NCI-H2171 treated with DMSO at 0.1 percent for 48 hours (cell line): ENCODE measurements at regions not wholly inside any gene's neighbourhood (a gene's known extent, or its start where the extent isn't known, plus 50 kb on each side); places are given as distances from the start of the nearest gene placed in this dataset.
"Not testable (repeated sequence)": the region's sequence is repeated elsewhere in the genome, so short reads cannot be mapped to it uniquely, and the experiment has no call there.

Experiments
- DNase-seq: peaks from one replicate; lab custom pipeline; 2025; lab: John Stamatoyannopoulos, UW

GRCh38 chr10:118948786-118949185 is 80.7 kb upstream of the NANOS1 start:
- peak; percentile 26 for DNase-seq

GRCh38 chr10:118950190-118950680 is 79.3 kb upstream of the NANOS1 start:
- DNase-seq, result no peak

GRCh38 chr10:118950997-118951637 is 78.4 kb upstream of the NANOS1 start:
- DNase-seq, result no peak

GRCh38 chr10:118952493-118953295 is 76.8 kb upstream of the NANOS1 start:
- DNase-seq, result no peak

- DNase-seq, result no peak
Measured at GRCh38 chr10:118953598-118954393, 75.7 kb upstream of the NANOS1 start.

- DNase-seq, result no peak
Measured at GRCh38 chr10:118955531-118955930, 74.0 kb upstream of the NANOS1 start.

GRCh38 chr10:118955951-118956801 is 73.3 kb upstream of the NANOS1 start:
- no peak for DNase-seq

GRCh38 chr10:118956802-118957442 is 72.6 kb upstream of the NANOS1 start:
- no peak for DNase-seq

GRCh38 chr10:118957443-118957825 is 72.1 kb upstream of the NANOS1 start:
- no peak for DNase-seq

- DNase-seq, result no peak
Measured at GRCh38 chr10:118957966-118958365, 71.5 kb upstream of the NANOS1 start.

- no peak for DNase-seq
Measured at GRCh38 chr10:118958559-118958958, 71.0 kb upstream of the NANOS1 start.

GRCh38 chr10:118958984-118959925 is 70.3 kb upstream of the NANOS1 start:
- no peak for DNase-seq

- DNase-seq, result no peak
Measured at GRCh38 chr10:118960157-118961090, 69.1 kb upstream of the NANOS1 start.

GRCh38 chr10:118961436-118961835 is 68.1 kb upstream of the NANOS1 start:
- DNase-seq, result no peak

- not testable (repeated sequence) for DNase-seq
Measured at GRCh38 chr10:118962331-118962868, 67.1 kb upstream of the NANOS1 start.

GRCh38 chr10:118963341-118963740 is 66.2 kb upstream of the NANOS1 start:
- no peak for DNase-seq

- no peak for DNase-seq
Measured at GRCh38 chr10:118963933-118964332, 65.6 kb upstream of the NANOS1 start.

GRCh38 chr10:118964476-118964875 is 65.0 kb upstream of the NANOS1 start:
- not testable (repeated sequence) for DNase-seq

- no peak for DNase-seq
Measured at GRCh38 chr10:118965096-118965495, 64.4 kb upstream of the NANOS1 start.
